Neural cell (in vitro differentiated cells): ENCODE measurements at regions not wholly inside any gene's neighbourhood (a gene's known extent, or its start where the extent isn't known, plus 50 kb on each side); places are given as distances from the start of the nearest gene placed in this dataset.

Source experiments
- SMC3 ChIP-seq: fragments of 450-650 bp; conservative IDR thresholded peaks from 2 replicates; pipeline ENCODE4 v1.6.1; 2014; ENCODE audit warnings: antibody characterized with exemption, mild to moderate bottlenecking, moderate library complexity; ENCODE audit not compliant: poor library complexity
- TF ChIP-seq, protein P1 (sequence below): fragments of 450-650 bp; IDR thresholded peaks from 2 replicates; pipeline ENCODE4 v1.5.1; 2014; ENCODE audit warnings: antibody characterized with exemption, mild to moderate bottlenecking, moderate library complexity; ENCODE audit not compliant: poor library complexity, severe bottlenecking

- TF ChIP-seq SMC3, result no peak
- TF ChIP-seq, protein P1, sequence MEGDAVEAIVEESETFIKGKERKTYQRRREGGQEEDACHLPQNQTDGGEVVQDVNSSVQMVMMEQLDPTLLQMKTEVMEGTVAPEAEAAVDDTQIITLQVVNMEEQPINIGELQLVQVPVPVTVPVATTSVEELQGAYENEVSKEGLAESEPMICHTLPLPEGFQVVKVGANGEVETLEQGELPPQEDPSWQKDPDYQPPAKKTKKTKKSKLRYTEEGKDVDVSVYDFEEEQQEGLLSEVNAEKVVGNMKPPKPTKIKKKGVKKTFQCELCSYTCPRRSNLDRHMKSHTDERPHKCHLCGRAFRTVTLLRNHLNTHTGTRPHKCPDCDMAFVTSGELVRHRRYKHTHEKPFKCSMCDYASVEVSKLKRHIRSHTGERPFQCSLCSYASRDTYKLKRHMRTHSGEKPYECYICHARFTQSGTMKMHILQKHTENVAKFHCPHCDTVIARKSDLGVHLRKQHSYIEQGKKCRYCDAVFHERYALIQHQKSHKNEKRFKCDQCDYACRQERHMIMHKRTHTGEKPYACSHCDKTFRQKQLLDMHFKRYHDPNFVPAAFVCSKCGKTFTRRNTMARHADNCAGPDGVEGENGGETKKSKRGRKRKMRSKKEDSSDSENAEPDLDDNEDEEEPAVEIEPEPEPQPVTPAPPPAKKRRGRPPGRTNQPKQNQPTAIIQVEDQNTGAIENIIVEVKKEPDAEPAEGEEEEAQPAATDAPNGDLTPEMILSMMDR, result no peak
These were observed 108.9 kb upstream of the XPO1 start for GRCh38 chr2:61647044-61647443.
